NCI-H2171 treated with DMSO at 0.1 percent for 48 hours (cell line): ENCODE measurements at regions not wholly inside any gene's neighbourhood (a gene's known extent, or its start where the extent isn't known, plus 50 kb on each side); places are given as distances from the start of the nearest gene placed in this dataset.

ENCODE experiments used
- DNase-seq: peaks from one replicate; lab custom pipeline; 2025; lab: John Stamatoyannopoulos, UW

DNA sequence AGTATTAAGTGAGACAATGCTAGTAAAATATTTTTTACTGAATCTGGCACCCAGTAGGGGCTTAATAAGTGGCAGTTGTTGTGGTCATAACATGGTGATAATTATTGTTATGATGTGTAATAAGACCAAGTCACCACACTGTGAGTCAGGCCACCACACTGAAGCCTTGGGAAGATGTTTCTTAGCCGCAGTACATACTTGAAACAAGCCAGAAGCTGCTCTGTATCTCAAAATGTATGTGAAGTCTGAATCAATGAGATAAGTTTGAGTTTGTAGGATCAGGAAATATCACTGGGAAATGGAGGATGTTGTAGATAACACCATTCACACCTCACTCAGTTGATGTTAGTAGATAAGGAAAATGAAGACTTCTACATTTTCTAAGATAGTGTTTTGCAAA, 51.3 kb upstream of the PTPN3 start:
- DNase-seq = no peak

DNA sequence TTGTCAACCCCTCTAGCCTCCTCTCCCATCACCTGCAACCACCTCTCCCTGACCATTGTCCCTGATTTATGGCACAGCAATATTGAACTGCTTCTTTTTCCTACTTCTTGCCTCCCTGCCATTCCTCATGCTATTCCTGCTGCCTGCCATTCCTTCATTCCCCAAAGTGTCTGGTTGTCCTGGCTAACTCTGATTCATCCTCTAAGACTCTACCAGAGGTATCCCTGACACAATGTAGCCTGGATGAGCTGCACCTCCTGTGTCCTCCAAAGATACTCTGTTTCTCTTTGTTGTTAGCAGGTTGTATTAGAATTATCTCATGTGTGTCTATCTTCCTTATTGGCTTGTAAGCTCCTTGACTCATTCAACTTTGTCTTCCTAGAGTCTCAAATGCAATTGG, 53.5 kb upstream of the PTPN3 start:
- no peak for DNase-seq

- no peak for DNase-seq
Measured at GRCh38 chr9:109555215-109555614, 57.1 kb upstream of the PTPN3 start.

- DNase-seq = no peak
Measured at GRCh38 chr9:109556061-109556460, 58.0 kb upstream of the PTPN3 start.

- DNase-seq = no peak
Measured at GRCh38 chr9:109556786-109557185, 58.7 kb upstream of the PTPN3 start.

- DNase-seq = no peak
Measured at GRCh38 chr9:109557481-109557880, 59.4 kb upstream of the PTPN3 start.

DNA sequence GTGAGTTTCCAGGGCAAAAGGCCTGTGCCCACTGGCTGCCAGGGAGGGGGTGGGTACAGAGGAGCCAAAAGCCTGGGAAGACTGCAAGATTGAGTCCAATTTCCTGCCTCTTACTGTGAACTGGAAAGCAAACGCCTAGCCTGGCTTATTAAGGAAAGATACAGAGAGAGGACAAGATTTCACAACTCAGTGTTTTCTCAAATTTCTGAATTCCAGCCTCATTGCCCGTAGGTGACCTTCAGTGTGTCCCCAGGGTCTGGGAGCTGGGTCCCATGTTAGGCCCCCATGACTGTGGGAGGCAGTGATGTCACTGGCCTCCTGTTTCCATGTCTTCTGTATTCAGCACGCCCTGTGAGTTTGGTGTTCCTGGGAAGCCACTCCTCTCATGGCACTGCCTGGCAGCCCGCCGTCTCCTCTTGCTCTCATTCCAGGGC, 60.6 kb upstream of the PTPN3 start:
- no peak for DNase-seq

DNA sequence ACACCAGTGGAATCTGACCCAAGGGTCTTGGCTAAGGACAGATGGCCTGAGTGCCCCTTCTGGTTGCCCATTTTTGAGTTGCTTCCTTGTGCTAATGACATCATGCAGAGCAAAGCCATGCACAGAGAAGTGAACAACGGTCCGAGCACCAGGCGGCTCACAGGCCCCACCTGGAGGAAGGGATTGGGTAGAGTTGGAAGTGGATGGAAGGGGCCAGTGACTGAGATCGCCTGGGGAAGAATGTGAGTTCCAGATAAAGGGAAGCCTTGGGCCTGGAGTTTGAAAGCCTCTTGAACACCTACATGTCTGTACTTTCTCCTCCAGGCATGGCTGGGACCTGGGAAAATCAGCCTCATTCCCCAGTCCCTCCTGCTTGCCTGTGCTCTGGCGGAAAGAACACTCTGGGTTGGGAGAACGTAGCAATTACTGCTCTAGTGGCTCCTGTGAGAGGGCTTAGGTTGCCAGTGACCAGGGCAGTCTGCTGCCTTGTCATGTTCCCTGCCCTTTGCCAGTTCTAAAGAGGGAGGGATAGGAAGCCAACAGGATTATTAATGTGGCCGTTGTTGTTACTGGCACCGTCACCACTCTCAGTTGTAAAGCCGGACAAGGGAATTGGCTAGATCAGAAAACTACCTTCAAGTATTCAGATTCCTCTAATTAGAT, 62.5 kb upstream of the PTPN3 start:
- no peak for DNase-seq

- DNase-seq = no peak
Measured at GRCh38 chr9:109561137-109561536, 63.0 kb upstream of the PTPN3 start.

- no peak for DNase-seq
Measured at GRCh38 chr9:109568089-109568488, 70.0 kb upstream of the PTPN3 start.

DNA sequence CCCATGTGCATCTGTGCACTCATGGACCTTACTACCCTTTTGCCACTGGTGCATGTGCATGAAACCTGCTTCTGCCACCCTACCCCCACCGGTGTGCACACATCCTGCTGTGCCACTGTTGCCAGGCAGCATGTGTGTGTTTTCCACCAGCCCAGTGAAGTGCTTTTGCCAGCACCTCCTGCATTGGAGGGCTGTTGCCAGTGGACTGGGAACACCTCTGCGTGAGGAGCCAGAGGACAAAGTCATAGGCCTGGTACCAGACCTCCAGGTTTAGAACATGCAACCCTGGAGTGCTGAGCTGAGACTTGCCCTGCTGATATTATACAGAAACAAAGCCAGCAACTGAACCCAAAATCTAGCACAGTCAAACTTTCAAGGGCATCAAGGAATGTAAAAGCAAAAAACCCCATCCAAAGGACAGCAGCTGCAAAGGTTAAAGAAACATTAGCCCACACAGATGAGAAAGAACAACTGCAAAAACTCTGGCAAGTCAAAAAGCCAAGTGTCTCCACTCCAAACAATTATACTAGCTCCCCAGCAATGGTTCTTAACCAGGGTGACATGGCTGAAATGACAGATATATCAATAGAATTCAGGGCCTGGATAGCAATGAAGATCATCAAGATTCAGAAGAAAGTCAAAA, 70.6 kb upstream of the PTPN3 start:
- no peak for DNase-seq

- DNase-seq = peak; percentile 68
Measured at GRCh38 chr9:109574061-109574882, 76.2 kb upstream of the PTPN3 start.

GRCh38 chr9:109576762-109577161, 78.7 kb upstream of the PTPN3 start:
- DNase-seq = no peak

GRCh38 chr9:109579191-109579948, 81.3 kb upstream of the PTPN3 start:
- DNase-seq = no peak

DNA sequence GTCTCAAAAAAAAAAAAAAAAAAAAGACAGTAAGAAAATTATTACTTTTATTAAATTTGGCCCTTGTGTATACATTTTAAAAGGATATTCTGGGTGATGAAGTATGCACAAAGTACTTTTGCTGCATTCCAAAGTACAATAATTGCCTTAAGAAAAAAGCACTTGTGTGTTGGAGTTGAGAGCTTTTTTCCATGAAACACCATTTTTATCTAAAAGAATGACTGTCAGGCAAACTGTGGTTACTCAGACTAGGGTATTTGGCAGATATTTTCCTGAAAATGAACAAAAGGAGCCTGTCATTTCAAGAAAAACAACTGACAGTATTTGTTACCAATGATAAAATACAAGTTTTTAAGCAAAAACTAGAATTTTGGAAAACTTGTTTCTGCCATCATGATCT, 84.3 kb upstream of the PTPN3 start:
- no peak for DNase-seq

DNA sequence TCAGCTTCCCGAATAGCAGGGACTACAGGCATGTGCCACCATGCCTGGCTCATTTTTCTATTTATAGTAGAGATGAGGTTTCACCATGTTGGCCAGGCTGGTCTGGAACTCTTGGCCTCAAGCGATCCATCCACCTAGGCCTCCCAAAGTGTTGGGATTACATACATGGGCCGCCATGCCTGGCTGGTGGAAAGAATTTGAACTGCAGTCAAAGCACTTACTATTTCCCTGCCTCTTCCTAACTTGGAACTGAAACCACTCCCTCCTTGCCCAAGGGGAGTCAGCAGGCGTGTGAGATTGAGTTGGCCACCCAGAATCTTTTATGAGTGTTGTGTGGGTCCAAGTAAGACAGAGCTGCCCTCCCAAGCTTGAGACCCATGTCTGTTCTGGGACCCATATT, 86.1 kb upstream of the PTPN3 start:
- DNase-seq = no peak

- DNase-seq = peak; percentile 90
Measured at GRCh38 chr9:109585796-109586195, 87.7 kb upstream of the PTPN3 start.

- DNase-seq = no peak
Measured at GRCh38 chr9:109586993-109587392, 88.9 kb upstream of the PTPN3 start.

GRCh38 chr9:109588415-109588814, 90.3 kb upstream of the PTPN3 start:
- DNase-seq = no peak

DNA sequence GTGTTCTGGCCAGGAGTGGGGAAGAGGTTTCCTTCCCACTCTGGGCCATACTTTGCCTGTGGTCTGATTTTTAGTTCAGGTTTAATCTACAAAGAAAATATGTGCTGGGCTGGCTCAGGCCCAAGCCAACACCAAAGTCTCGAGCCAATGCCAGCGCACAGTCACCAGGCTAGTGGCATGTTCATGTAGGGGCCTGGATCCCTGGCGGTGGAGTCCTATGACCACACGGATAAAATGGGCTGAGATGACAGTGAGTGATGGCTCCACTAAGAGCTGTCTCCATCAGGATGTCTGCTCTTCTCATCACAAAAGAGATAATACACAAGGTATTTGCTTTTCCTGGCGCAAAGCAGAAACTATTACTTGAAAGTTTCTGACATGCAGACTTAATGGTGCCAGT, 92.9 kb upstream of the PTPN3 start:
- DNase-seq = no peak

DNA sequence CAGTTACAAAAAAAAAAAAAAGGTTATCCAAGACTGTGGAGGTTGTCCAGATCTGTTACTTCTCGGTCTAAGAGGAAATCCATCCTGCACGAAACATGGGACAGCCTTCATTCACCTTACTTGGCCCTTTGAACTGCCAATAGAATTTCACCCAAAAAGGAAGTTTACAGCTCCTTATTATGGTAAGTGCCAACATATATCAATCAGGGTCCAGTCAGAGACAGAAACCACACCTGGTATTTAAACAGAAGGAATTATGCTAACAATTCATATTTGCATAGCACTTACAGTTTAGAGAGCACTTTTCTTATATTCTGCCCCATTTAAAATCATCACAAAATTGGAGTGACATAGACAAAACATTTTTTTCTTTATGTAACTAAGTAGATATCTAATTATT, 93.6 kb upstream of the PTPN3 start:
- no peak for DNase-seq

DNA sequence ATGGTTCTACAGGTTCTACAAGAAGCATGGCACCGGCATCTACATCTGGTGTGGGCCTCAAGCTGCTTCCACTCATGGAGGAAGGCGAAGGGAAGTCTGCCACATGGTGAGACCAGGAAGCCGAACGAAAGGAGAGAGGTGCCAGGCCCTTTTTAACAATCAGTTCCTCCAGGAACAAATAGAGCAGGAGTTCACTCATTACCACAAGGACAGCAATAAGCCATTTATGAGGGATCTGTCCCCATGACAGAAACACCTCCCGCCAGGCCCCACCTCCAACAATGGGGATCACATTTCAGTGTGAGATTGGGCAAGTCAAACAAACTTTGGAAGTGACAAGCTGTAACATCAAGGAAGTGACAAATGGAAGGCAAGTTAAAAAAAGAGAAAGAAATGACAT, 95.5 kb upstream of the PTPN3 start:
- no peak for DNase-seq
